Spinal cord (tissue), 9 donors: ENCODE measurements at regions not wholly inside any gene's neighbourhood (a gene's known extent, or its start where the extent isn't known, plus 50 kb on each side); places are given as distances from the start of the nearest gene placed in this dataset.
A peak's percentile ranks its signal among the peaks of the same experiment; 100 is the strongest.

Experiments
- DNase-seq, 6 donors: peaks; one replicate each; pipeline versions ENCODE4 v3.0.0 to v3.0.0-alpha.2; 2013 to 2015; ENCODE audit warnings: low spot score in 6 of 6, low read depth in 4 of 6
- H3K27ac ChIP-seq: one replicate; pipeline ENCODE4 v1.5.1; 2013; ENCODE audit warnings: low read depth, low read length, control low read depth
- H3K27me3 ChIP-seq: one replicate; pipeline ENCODE4 v1.6.1; 2013; ENCODE audit warnings: low read length; ENCODE audit not compliant: control insufficient read depth, insufficient read depth
- H3K36me3 ChIP-seq: one replicate; pipeline ENCODE4 v1.6.1; 2013; ENCODE audit warnings: low read length; ENCODE audit not compliant: control insufficient read depth, insufficient read depth
- H3K4me1 ChIP-seq: one replicate; pipeline ENCODE4 v1.6.1; 2013; ENCODE audit warnings: low read length; ENCODE audit not compliant: control insufficient read depth, insufficient read depth
- H3K4me3 ChIP-seq: one replicate; pipeline ENCODE4 v1.5.1; 2013; ENCODE audit warnings: low read depth, low read length, control low read depth
- H3K9me3 ChIP-seq: one replicate; pipeline ENCODE4 v1.6.1; 2013; ENCODE audit warnings: low read length; ENCODE audit not compliant: control insufficient read depth, insufficient read depth
- WGBS: methylation state at CpG from one replicate; pipeline ENCODE4 v1.1.5; 2013; ENCODE audit warnings: missing lambda C conversion rate; ENCODE audit not compliant: insufficient coverage; 5-methylcytosine and 5-hydroxymethylcytosine counted together
- donor health status: healthy.

DNA sequence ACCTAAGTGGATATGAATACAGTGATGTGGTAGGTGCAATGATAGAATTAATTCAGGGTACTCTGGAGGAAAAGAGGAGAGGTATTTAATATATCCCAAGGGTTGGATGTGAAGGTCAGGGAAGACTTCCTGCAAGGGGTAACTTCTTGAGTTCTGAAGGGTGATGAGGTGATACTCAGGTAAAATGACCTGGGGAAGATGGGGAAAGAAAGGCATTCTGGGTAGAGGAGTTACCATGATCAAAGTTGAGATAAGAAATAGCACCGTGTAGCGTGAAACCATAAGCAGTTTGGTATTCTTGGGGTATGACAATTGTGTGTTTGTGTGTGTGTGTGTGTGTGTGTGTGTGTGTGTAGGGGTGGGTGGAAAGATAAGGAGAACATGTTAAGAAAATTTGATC, 270.4 kb upstream of the LCORL start:
- WGBS, result 95% methylated on average over 2 of the region's 2 CpGs
- no peaks in the 10 kb centered on the region for H3K9me3 ChIP-seq
- H3K4me1 ChIP-seq, result no peaks in the 10 kb centered on the region
- no peak overlapping the region for H3K4me3 ChIP-seq
- no peaks in the 10 kb centered on the region for H3K27me3 ChIP-seq
- no peaks in the 10 kb centered on the region for H3K36me3 ChIP-seq
- DNase-seq, result no peak
- no peak overlapping the region for H3K27ac ChIP-seq

DNA sequence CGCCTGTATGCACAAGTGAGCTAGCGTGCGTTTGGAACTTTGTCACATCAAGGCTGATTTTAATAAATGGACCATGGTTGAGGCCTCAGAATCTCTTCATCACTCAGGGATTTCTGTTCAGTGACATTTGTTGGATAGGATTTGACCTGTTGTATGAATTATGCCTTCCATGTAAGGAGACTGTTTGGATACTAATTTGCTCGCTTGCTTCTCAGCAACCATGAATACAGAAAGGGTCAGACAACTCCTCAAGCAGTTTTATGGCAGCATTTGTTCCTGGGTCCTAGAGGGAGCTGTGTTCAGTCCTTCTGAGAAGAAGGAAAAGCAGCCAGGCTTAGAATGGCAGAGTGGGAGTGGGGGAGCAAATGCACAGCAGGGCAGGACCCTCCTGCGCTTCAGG, 269.7 kb upstream of the LCORL start:
- H3K27ac ChIP-seq, result no peak overlapping the region
- no peaks in the 10 kb centered on the region for H3K4me1 ChIP-seq
- 74% methylated on average over 4 of the region's 5 CpGs for WGBS
- peak in 1 of 6 donors; percentile 51 for DNase-seq
- no peak overlapping the region for H3K4me3 ChIP-seq
- H3K36me3 ChIP-seq, result no peaks in the 10 kb centered on the region
- H3K27me3 ChIP-seq, result no peaks in the 10 kb centered on the region
- no peaks in the 10 kb centered on the region for H3K9me3 ChIP-seq

DNA sequence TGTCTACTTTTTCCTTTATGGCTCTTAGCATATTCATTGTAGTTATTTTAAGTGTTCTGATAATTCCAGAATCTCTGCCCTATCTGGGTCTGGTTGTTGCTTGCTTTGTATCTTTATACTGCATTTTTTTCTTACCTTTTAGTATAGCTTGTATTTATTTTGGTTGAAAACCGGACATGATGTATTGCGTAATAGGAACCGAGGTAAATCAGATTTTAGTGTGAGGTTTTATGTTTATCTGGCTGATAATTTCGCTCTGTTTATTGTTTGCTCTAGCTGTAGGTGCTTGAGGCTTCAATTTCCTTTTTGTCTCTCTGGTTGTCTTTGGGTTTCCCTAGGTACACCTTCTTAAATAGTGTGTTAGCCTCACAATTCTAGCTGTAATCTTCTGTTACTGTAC, 263.8 kb upstream of the LCORL start:
- no peak overlapping the region for H3K4me3 ChIP-seq
- no CpG with 5 or more reads among the region's 4 CpGs for WGBS
- no peaks in the 10 kb centered on the region for H3K36me3 ChIP-seq
- H3K4me1 ChIP-seq, result no peaks in the 10 kb centered on the region
- no peaks in the 10 kb centered on the region for H3K9me3 ChIP-seq
- DNase-seq, result no peak
- H3K27ac ChIP-seq, result no peak overlapping the region
- H3K27me3 ChIP-seq, result no peaks in the 10 kb centered on the region

DNA sequence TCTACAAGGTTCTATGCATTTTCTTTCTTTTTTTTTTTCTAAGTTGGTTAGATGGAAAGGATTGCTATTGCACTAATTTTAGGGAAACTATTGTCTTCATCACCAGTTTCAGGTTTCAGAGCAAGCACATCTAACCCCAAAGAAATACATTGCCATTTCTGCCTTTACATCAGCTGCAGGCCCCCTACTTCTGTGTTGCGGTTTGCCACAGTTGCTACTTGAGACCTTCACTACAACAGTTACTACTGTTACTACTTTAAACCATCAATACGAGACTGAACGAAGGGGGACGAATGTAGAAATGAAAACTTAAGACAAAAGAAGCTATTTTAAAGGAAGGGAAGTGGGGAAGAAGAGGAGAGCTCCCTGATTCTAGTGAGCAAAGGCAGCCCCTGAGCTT, 256.7 kb upstream of the LCORL start:
- no peaks in the 10 kb centered on the region for H3K36me3 ChIP-seq
- no peak for DNase-seq
- no peak overlapping the region for H3K27ac ChIP-seq
- H3K4me1 ChIP-seq, result no peaks in the 10 kb centered on the region
- H3K4me3 ChIP-seq, result no peak overlapping the region
- H3K9me3 ChIP-seq, result no peaks in the 10 kb centered on the region
- no CpG with 5 or more reads among the region's 4 CpGs for WGBS
- no peaks in the 10 kb centered on the region for H3K27me3 ChIP-seq

DNA sequence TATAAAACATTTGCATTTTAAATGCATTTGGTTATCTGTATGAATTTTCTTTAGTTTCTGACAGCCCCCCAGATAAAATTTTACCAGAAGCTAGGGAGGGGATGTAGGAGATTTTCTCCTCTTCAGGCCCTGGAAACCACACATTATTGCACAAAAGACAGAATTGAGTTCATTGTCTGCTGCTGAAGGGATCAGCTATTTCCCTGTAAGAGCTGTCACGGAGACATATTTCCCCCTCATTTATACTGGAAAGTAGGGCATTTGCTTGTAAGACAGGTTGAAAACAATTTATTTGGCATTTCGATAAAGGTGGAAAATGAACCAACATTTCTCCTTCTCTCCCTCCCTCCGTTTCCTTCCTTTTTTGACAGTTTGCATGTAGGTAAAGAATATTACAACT, 241.3 kb upstream of the LCORL start:
- Histone ChIP-seq H3K36me3 (no peaks in the 10 kb centered on the region), H3K27ac (no peak overlapping the region), H3K4me1 (no peaks in the 10 kb centered on the region), H3K9me3 (peaks cover 2% of the 10 kb centered on the region), H3K27me3 (no peaks in the 10 kb centered on the region), H3K4me3 (no peak overlapping the region)
- WGBS, result no CpG with 5 or more reads among the region's 3 CpGs
- peak in 1 of 6 donors; percentile 31 for DNase-seq

DNA sequence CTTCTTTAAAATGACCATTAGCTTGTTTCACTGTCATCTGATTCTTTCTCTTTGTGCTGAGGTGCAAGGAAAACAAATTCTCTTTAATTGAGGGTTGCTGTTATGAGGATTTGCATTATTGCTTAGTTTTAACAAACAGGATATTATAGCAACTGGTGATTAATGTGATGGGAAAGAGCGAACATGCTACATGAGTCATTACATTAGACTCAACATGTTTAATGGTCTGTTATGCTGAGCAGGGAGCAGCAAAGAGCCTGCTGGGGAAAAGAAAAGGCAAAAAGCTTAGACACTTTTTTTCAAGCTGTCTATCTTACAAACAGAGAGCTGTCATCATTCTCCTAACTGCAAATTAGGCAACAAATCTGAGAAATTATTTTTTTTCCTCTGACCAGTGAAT, 230.5 kb upstream of the LCORL start:
- H3K9me3 ChIP-seq, result no peaks in the 10 kb centered on the region
- no CpG with 5 or more reads among the region's 1 CpG for WGBS
- H3K27ac ChIP-seq, result no peak overlapping the region
- no peaks in the 10 kb centered on the region for H3K27me3 ChIP-seq
- H3K4me1 ChIP-seq, result no peaks in the 10 kb centered on the region
- DNase-seq, result peak in 1 of 6 donors; percentile 75
- no peak overlapping the region for H3K4me3 ChIP-seq
- no peaks in the 10 kb centered on the region for H3K36me3 ChIP-seq

GRCh38 chr4:18250564-18250963, 229.0 kb upstream of the LCORL start:
- Histone ChIP-seq H3K9me3 (no peaks in the 10 kb centered on the region), H3K27ac (no peak overlapping the region), H3K27me3 (no peaks in the 10 kb centered on the region), H3K36me3 (no peaks in the 10 kb centered on the region), H3K4me3 (no peak overlapping the region), H3K4me1 (no peaks in the 10 kb centered on the region)
- DNase-seq, result no peak

- no peak for DNase-seq
- H3K36me3 ChIP-seq, result no peaks in the 10 kb centered on the region
- 86% methylated on average over 1 of the region's 2 CpGs for WGBS
- H3K9me3 ChIP-seq, result no peaks in the 10 kb centered on the region
- no peaks in the 10 kb centered on the region for H3K4me1 ChIP-seq
- no peaks in the 10 kb centered on the region for H3K27me3 ChIP-seq
- no peak overlapping the region for H3K4me3 ChIP-seq
- H3K27ac ChIP-seq, result no peak overlapping the region
These were observed 227.1 kb upstream of the LCORL start for GRCh38 chr4:18248611-18249010.

GRCh38 chr4:18247189-18247588, 225.6 kb upstream of the LCORL start:
- H3K9me3 ChIP-seq, result no peaks in the 10 kb centered on the region
- no peak for DNase-seq
- no peaks in the 10 kb centered on the region for H3K4me1 ChIP-seq
- no peaks in the 10 kb centered on the region for H3K36me3 ChIP-seq
- no peak overlapping the region for H3K27ac ChIP-seq
- no peaks in the 10 kb centered on the region for H3K27me3 ChIP-seq
- H3K4me3 ChIP-seq, result no peak overlapping the region
- WGBS, result no CpG with 5 or more reads among the region's 4 CpGs

- no peaks in the 10 kb centered on the region for H3K27me3 ChIP-seq
- no peaks in the 10 kb centered on the region for H3K36me3 ChIP-seq
- no peaks in the 10 kb centered on the region for H3K4me1 ChIP-seq
- 65% methylated on average over 4 of the region's 5 CpGs for WGBS
- peak in 1 of 6 donors; percentile 62 for DNase-seq
- H3K9me3 ChIP-seq, result no peaks in the 10 kb centered on the region
- H3K4me3 ChIP-seq, result no peak overlapping the region
- H3K27ac ChIP-seq, result no peak overlapping the region
These were observed 221.6 kb upstream of the LCORL start for GRCh38 chr4:18242919-18243693.
